ENCODE measurements at regions not wholly inside any gene's neighbourhood (a gene's known extent, or its start where the extent isn't known, plus 50 kb on each side); places are given as distances from the start of the nearest gene placed in this dataset.

DNA sequence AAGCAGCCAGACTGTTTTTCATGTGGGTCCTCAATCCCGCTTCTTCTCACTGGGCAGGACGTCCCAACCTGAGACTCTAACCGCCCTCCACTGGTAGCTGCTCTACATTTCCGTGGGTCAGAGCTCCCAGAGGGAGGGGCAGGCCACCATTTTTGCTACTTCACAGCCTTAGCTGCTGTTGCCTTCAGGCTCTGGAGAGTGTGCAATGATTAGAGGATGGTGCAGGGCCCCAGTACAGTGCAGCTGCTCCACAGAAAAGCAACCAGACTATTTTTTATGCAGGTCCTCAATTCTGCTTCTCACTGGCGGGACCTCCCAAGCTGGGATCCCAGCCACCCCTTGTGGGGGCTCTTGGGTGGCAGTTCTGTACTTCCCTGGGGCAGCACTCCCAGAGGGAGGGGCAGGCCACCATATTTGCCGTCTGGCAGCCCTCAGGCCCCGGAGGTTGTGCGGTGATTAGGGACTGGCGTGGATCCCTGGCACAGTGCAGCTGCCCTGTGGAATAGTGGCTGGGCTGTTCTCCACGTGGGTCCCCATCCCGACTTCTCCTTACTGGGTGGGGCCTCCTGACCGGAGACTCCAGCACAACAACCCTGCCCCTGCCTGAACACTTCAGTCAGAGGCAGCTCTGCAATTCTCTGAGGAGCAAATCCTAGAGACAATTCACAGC is 647.6 kb upstream of the PKN2 start:
- Histone ChIP-seq H3K36me3 (ENCODE audit: insufficient read depth, low read length) (no peaks in the 10 kb centered on the region), H3K79me2 (ENCODE audit: control insufficient read depth, insufficient read depth, low read length, unreplicated experiment) (no peaks in the 10 kb centered on the region), H2AFZ (ENCODE audit: low read length, unreplicated experiment) (no peak overlapping the region), H3K4me1 (ENCODE audit: control insufficient read depth, insufficient read depth, low read length, unreplicated experiment) (no peaks in the 10 kb centered on the region), H3K4me3 (ENCODE audit: low read depth, low read length) (no peak overlapping the region), H3K27ac (ENCODE audit: low read depth, low read length) (no peak overlapping the region), H3K27me3 (ENCODE audit: insufficient read depth, low read length) (no peaks in the 10 kb centered on the region)

GRCh38 chr1:88039240-88039639 is 644.8 kb upstream of the PKN2 start:
- no peaks in the 10 kb centered on the region for H3K27me3 ChIP-seq (ENCODE audit: insufficient read depth, low read length)
- H3K4me1 ChIP-seq (ENCODE audit: control insufficient read depth, insufficient read depth, low read length, unreplicated experiment): no peaks in the 10 kb centered on the region
- no peak overlapping the region for H2AFZ ChIP-seq (ENCODE audit: low read length, unreplicated experiment)
- H3K79me2 ChIP-seq (ENCODE audit: control insufficient read depth, insufficient read depth, low read length, unreplicated experiment): no peaks in the 10 kb centered on the region
- H3K36me3 ChIP-seq (ENCODE audit: insufficient read depth, low read length): no peaks in the 10 kb centered on the region
- H3K4me3 ChIP-seq (ENCODE audit: low read depth, low read length): no peak overlapping the region
- H3K27ac ChIP-seq (ENCODE audit: low read depth, low read length): no peak overlapping the region

- Histone ChIP-seq H3K79me2 (ENCODE audit: control insufficient read depth, insufficient read depth, low read length, unreplicated experiment) (no peaks in the 10 kb centered on the region), H3K4me1 (ENCODE audit: control insufficient read depth, insufficient read depth, low read length, unreplicated experiment) (no peaks in the 10 kb centered on the region), H3K4me3 (ENCODE audit: low read depth, low read length) (no peak overlapping the region), H3K27me3 (ENCODE audit: insufficient read depth, low read length) (no peaks in the 10 kb centered on the region), H2AFZ (ENCODE audit: low read length, unreplicated experiment) (no peak overlapping the region), H3K36me3 (ENCODE audit: insufficient read depth, low read length) (no peaks in the 10 kb centered on the region), H3K27ac (ENCODE audit: low read depth, low read length) (no peak overlapping the region)
Observed at GRCh38 chr1:88043834-88044233, 640.2 kb upstream of the PKN2 start.

- H3K27me3 ChIP-seq (ENCODE audit: insufficient read depth, low read length): no peaks in the 10 kb centered on the region
- no peak overlapping the region for H3K4me3 ChIP-seq (ENCODE audit: low read depth, low read length)
- no peak overlapping the region for H2AFZ ChIP-seq (ENCODE audit: low read length, unreplicated experiment)
- no peaks in the 10 kb centered on the region for H3K79me2 ChIP-seq (ENCODE audit: control insufficient read depth, insufficient read depth, low read length, unreplicated experiment)
- H3K4me1 ChIP-seq (ENCODE audit: control insufficient read depth, insufficient read depth, low read length, unreplicated experiment): no peaks in the 10 kb centered on the region
- H3K27ac ChIP-seq (ENCODE audit: low read depth, low read length): no peak overlapping the region
- H3K36me3 ChIP-seq (ENCODE audit: insufficient read depth, low read length): no peaks in the 10 kb centered on the region
Observed at GRCh38 chr1:88052167-88052566, 631.9 kb upstream of the PKN2 start.

- no peaks in the 10 kb centered on the region for H3K36me3 ChIP-seq (ENCODE audit: insufficient read depth, low read length)
- H3K27me3 ChIP-seq (ENCODE audit: insufficient read depth, low read length): no peaks in the 10 kb centered on the region
- H3K27ac ChIP-seq (ENCODE audit: low read depth, low read length): no peak overlapping the region
- H3K4me3 ChIP-seq (ENCODE audit: low read depth, low read length): no peak overlapping the region
- no peak overlapping the region for H2AFZ ChIP-seq (ENCODE audit: low read length, unreplicated experiment)
- no peaks in the 10 kb centered on the region for H3K79me2 ChIP-seq (ENCODE audit: control insufficient read depth, insufficient read depth, low read length, unreplicated experiment)
- no peaks in the 10 kb centered on the region for H3K4me1 ChIP-seq (ENCODE audit: control insufficient read depth, insufficient read depth, low read length, unreplicated experiment)
Observed at GRCh38 chr1:88053065-88053464, 631.0 kb upstream of the PKN2 start.

DNA sequence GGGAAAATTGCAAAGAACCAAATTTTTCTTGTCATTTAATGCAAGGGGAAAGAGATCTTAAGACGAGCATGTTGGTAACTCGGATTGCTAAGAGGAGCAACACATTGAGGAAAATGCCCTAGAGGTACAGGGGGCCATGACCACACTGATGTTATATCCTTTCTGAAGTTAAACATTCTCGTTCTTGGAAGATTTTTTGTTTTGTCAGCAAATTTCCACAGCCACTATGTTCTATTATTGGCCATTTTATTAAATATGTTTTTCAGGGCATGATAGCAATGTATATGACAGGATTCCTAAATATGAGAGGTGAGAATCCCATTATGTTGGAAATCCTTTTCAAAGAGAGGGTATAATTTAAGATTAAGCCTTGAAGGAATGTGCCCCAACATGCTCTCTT is 627.2 kb upstream of the PKN2 start:
- Histone ChIP-seq H3K36me3 (ENCODE audit: insufficient read depth, low read length) (no peaks in the 10 kb centered on the region), H2AFZ (ENCODE audit: low read length, unreplicated experiment) (no peak overlapping the region), H3K27ac (ENCODE audit: low read depth, low read length) (no peak overlapping the region), H3K4me3 (ENCODE audit: low read depth, low read length) (no peak overlapping the region), H3K79me2 (ENCODE audit: control insufficient read depth, insufficient read depth, low read length, unreplicated experiment) (no peaks in the 10 kb centered on the region), H3K27me3 (ENCODE audit: insufficient read depth, low read length) (no peaks in the 10 kb centered on the region), H3K4me1 (ENCODE audit: control insufficient read depth, insufficient read depth, low read length, unreplicated experiment) (peaks cover 4% of the 10 kb centered on the region)

DNA sequence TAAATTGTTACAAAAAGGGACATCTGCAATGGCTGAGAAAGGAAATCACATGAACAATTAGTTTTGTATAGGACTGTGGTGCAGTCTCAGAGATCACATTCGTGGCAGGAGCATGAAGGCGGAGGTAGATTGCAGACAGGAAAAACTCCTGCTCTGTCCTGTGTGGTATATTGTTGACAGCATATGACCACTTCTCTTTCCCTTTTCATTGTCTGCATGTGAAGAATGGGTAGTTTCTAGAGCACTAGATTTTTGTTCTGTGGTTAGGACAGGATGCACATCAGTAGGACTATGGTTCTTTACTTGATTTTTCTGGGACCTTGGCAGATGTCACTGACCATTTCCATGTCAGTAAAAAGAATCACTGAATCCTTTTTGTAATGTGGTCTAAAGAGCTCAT is 625.9 kb upstream of the PKN2 start:
- Histone ChIP-seq H3K4me1 (ENCODE audit: control insufficient read depth, insufficient read depth, low read length, unreplicated experiment) (peaks cover 16% of the 10 kb centered on the region), H3K79me2 (ENCODE audit: control insufficient read depth, insufficient read depth, low read length, unreplicated experiment) (no peaks in the 10 kb centered on the region), H3K36me3 (ENCODE audit: insufficient read depth, low read length) (no peaks in the 10 kb centered on the region), H3K27me3 (ENCODE audit: insufficient read depth, low read length) (no peaks in the 10 kb centered on the region), H2AFZ (ENCODE audit: low read length, unreplicated experiment) (no peak overlapping the region), H3K4me3 (ENCODE audit: low read depth, low read length) (no peak overlapping the region), H3K27ac (ENCODE audit: low read depth, low read length) (no peak overlapping the region)

- Histone ChIP-seq H3K27me3 (ENCODE audit: insufficient read depth, low read length) (no peaks in the 10 kb centered on the region), H3K79me2 (ENCODE audit: control insufficient read depth, insufficient read depth, low read length, unreplicated experiment) (no peaks in the 10 kb centered on the region), H2AFZ (ENCODE audit: low read length, unreplicated experiment) (no peak overlapping the region), H3K36me3 (ENCODE audit: insufficient read depth, low read length) (no peaks in the 10 kb centered on the region), H3K27ac (ENCODE audit: low read depth, low read length) (no peak overlapping the region), H3K4me3 (ENCODE audit: low read depth, low read length) (no peak overlapping the region), H3K4me1 (ENCODE audit: control insufficient read depth, insufficient read depth, low read length, unreplicated experiment) (peaks cover 22% of the 10 kb centered on the region)
Observed at GRCh38 chr1:88060112-88060673, 623.9 kb upstream of the PKN2 start.

DNA sequence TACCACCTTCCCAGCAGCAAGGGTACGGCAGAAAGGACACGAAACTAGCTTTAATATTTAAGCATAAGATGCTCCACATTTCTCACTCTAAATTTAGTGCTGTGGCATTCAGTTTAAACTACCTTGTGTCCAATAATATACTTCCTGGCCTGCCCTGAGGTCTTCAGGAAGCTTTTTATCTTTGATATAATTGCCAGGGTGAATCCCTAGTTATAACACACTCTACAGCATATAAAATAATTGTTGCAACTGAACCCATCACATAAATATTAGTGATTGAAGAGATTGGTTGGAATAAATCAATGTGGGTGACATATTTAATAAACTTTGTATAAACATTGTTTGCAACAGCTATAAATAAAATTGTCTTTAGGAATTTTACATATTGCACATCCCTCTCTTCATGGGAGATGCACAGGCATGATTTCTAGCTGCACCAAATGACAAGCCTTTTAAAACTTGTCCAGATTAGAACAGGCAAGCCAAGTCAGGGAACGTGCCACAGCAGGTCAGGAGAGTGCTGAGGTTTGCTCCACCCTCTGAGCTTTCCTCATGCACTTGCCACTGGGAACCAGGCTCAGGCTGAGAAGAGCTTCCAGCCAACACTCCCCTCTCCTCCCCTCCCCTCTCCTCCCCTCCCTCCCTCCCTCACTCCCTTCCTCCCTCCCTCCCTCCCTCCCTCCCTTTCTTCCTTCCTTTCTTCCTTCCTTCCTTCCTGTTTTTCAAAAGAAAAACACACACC is 623.2 kb upstream of the PKN2 start:
- Histone ChIP-seq H3K4me3 (ENCODE audit: low read depth, low read length) (no peak overlapping the region), H3K27me3 (ENCODE audit: insufficient read depth, low read length) (no peaks in the 10 kb centered on the region), H3K36me3 (ENCODE audit: insufficient read depth, low read length) (no peaks in the 10 kb centered on the region), H3K79me2 (ENCODE audit: control insufficient read depth, insufficient read depth, low read length, unreplicated experiment) (no peaks in the 10 kb centered on the region), H3K4me1 (ENCODE audit: control insufficient read depth, insufficient read depth, low read length, unreplicated experiment) (peaks cover 22% of the 10 kb centered on the region), H2AFZ (ENCODE audit: low read length, unreplicated experiment) (no peak overlapping the region), H3K27ac (ENCODE audit: low read depth, low read length) (no peak overlapping the region)

DNA sequence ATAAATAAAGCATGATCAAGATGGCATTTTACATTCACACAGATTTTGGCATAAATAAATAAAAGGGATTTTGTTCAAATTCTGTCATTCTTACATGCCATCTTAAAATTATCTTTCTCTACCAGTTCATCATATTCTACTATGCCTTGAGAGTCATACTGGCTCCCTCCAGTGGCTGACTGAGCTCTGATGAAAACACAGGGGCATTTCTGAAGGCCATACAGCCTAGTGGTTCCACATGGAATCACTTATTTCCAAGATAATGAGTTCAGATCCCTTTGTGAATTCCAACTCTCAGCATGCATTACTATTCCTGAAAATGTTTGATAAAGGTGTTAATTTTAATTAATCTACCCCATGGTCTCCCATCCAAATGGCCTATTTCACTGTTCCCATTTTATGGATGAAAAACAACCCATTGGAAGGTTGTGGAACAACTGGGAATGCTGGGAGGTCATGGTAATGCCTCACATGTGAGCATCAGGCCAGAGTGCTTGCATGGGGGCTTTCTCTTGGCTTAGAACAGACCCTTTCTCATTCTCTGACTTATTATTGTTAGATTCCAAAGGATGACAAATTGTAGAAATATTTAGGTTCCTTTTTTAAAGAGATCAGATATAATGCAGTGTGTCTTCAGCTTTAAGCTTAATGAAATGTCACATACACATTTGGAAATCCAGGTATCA is 622.4 kb upstream of the PKN2 start:
- no peaks in the 10 kb centered on the region for H3K27me3 ChIP-seq (ENCODE audit: insufficient read depth, low read length)
- no peak overlapping the region for H2AFZ ChIP-seq (ENCODE audit: low read length, unreplicated experiment)
- no peak overlapping the region for H3K4me3 ChIP-seq (ENCODE audit: low read depth, low read length)
- no peak overlapping the region for H3K27ac ChIP-seq (ENCODE audit: low read depth, low read length)
- no peaks in the 10 kb centered on the region for H3K36me3 ChIP-seq (ENCODE audit: insufficient read depth, low read length)
- H3K79me2 ChIP-seq (ENCODE audit: control insufficient read depth, insufficient read depth, low read length, unreplicated experiment): no peaks in the 10 kb centered on the region
- peaks cover 22% of the 10 kb centered on the region for H3K4me1 ChIP-seq (ENCODE audit: control insufficient read depth, insufficient read depth, low read length, unreplicated experiment)
